ENCODE measurements at regions not wholly inside any gene's neighbourhood (a gene's known extent, or its start where the extent isn't known, plus 50 kb on each side); places are given as distances from the start of the nearest gene placed in this dataset.

DNA sequence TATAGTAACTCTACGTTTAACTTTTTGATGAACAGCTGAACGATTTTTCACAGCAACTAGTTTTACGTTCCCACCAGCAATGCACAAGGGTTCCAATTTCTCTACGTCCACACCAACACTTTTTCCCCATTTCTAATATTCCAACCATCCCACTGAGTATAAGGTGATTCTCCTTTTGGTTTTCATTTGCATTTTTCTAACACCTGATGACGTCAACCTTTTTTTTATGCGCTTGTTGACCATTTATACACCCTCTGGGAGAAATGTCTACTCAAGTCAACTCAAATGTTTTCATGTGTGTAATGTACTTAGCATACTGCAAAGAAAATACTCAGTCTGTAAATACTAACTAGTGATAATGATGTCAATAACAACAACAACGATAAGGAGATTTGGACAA, 177.2 kb upstream of the TENM3 start:
- H3K27ac ChIP-seq (ENCODE audit: low read depth, low read length): no peak overlapping the region
- 86 to 92% (median 91%) methylated on average over 7 of the region's 7 CpGs for WGBS, 3 donors

DNA sequence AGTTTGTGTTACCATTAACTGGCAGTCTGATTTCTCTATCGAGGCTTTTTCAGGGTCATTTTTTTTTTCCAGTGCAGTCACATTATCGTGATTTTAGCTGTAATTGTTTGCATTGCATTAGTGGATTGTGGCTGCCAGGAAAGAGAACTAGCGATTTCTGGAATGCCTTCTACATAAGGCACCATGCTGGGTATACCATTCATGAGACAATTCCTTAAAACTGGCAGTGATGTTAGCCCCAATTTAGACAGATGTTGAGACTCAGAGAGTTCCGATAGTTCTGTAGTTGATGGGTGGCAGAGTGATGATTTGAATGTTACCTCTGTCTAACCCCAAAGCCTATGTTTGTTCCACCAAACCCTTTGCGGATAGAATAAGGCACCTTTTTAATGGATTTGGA, 175.4 kb upstream of the TENM3 start:
- no peak overlapping the region for H3K27ac ChIP-seq (ENCODE audit: low read depth, low read length)
- 62 to 89% (median 80%) methylated on average over 5 of the region's 5 CpGs for WGBS, 3 donors

DNA sequence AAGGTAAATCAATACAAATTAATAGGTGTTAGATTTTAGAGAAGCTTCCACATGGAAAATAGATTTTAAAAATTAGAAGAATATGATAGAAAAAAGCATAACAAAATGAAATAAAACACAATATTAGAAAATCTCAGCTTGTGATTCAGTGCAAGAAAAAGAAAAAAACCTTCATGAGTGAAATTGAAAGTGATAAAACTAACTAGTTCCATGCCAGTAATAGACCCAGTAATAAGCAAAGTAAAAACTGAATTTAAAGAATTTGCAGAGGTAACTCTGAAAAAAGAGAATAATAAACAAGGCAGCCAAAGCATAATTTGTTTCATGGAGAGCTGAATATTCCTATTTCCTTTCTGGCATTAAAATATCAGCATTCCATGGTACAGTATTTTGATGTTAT, 174.3 kb upstream of the TENM3 start:
- H3K27ac ChIP-seq (ENCODE audit: low read depth, low read length): no peak overlapping the region

DNA sequence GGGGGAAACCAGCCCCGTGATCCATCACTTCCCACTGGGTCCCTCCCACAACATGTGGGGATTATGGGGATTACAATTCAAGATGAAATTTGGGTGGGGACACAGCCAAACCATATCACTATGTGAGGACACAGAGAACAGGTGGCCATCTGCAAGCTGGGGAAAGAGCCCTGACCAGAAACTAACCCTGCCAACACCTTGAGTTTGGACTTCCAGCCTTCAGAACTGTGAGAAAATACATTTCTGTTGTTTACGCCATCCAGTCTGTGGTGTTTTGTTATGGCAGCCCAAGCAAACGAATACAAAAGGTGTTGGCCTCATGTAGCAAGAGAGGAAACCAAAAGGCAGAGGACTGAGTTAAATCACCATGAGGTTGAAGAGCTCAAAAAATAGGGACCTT, 169.9 kb upstream of the TENM3 start:
- 83 to 85% (median 83%) methylated on average over 3 of the region's 3 CpGs for WGBS, 3 donors

DNA sequence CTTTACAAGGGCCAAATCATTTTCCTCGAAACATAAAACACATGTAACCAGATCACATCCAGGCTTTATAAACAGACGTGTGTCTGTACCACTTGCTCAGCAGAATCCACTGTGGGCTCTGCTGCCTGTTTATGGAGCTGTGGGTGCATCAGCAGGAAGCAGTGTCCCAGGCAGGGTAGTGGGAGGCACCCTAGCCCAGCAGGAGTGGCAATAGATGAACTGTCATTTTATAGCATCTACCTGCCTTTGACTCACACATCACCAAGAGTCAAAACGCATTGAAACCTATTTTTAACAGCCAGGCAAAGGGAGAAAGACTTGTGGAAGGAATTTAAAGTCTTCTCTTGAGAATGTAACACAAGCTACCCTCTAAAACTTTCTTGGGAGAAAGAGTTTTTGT, 169.1 kb upstream of the TENM3 start:
- WGBS, 3 donors: 58 to 63% (median 59%) methylated on average over 3 of the region's 3 CpGs
- H3K27ac ChIP-seq (ENCODE audit: low read depth, low read length): no peak overlapping the region

More for the DNA sequence above, 169.9 kb upstream of the TENM3 start:
- no peak overlapping the region for H3K27ac ChIP-seq (ENCODE audit: low read depth, low read length)

- no peak overlapping the region for H3K27ac ChIP-seq (ENCODE audit: low read depth, low read length)
- WGBS, 3 donors: 64 to 79% (median 73%) methylated on average over 6 of the region's 6 CpGs
These were observed 168.4 kb upstream of the TENM3 start for GRCh38 chr4:182074810-182075209.

DNA sequence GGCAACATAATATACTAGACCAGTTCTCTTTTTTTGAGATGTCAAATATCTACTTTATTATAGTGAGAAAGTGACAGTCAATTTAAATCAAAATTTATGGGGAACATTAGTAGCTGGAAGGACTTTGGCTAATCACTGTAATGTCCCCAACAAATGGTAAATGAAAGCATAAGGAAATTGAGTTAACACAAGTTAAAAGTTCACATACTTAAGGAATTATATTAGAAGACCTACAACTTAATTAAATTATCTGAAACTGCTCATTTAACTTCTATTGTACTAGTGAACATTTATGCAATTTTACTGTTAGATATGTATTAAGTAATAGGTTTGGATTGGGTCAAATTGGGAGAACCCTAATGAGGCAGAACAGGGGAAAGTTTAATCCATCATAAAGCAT, 160.3 kb upstream of the TENM3 start:
- H3K27ac ChIP-seq (ENCODE audit: low read depth, low read length): no peak overlapping the region

DNA sequence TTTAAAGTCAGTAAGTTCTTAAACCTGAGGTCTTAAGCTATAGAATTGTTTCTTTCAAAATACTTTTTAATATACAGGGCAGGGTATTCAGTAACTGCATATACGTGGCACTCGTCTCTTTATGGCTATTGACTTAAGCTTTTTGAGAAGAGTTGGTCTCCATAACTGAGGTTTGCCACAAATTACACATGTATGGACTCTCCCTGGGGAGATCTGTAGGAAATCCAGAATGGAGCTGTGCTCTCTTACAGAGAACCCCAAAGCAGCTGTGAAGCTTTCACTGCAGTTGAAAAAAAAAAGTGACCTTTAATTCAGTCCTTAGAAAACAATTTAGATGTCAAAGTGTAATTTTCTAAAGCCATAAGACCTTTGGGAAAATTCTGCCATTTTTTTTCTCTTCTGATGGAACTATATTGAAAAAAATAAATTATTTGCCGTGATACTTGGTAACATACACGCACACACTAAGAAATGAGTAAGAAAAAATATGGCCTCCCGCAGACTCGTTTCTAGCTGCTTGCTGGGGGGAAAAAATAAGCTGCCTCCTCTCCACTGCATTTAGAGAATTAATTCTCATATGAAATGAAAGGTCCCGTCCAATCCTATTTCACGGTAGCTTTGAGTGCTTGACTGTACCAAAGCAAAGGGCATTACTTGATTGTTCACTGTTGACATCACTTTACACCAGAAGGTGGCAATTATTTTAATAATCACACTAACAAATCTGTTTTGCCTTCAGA, 159.4 kb upstream of the TENM3 start:
- no peak overlapping the region for H3K27ac ChIP-seq (ENCODE audit: low read depth, low read length)
- WGBS, 3 donors: 89 to 90% (median 90%) methylated on average over 8 of the region's 8 CpGs

- 40 to 47% (median 46%) methylated on average over 4 of the region's 4 CpGs for WGBS, 3 donors
- H3K27ac ChIP-seq (ENCODE audit: low read depth, low read length): no peak overlapping the region
These were observed 158.1 kb upstream of the TENM3 start for GRCh38 chr4:182085051-182085480.

GRCh38 chr4:182089326-182089725, 153.9 kb upstream of the TENM3 start:
- no peak overlapping the region for H3K27ac ChIP-seq (ENCODE audit: low read depth, low read length)

DNA sequence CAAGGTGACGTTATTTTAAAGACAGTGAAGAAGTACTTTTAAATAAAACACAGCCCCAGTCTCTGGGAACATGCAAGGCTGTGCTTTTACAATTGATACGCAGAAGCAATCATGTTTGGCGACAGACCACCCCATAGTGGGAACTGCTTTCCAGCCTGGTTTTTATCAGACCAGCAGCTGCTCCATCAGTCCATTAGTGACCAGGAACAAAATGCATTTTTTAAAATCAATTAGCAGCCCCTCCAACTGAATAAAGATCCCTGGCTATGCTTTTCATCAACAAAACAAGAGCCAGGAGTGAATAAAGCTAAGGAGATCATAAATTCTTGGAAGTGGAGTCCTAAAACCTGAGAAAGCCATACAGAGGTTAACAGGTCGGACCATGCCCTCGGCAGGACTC, 153.0 kb upstream of the TENM3 start:
- 72 to 77% (median 74%) methylated on average over 5 of the region's 5 CpGs for WGBS, 3 donors
- H3K27ac ChIP-seq (ENCODE audit: low read depth, low read length): no peak overlapping the region

More at GRCh38 chr4:182089326-182089725, 153.9 kb upstream of the TENM3 start:
- 40 to 86% (median 74%) methylated on average over 2 of the region's 2 CpGs for WGBS, 3 donors

GRCh38 chr4:182091128-182091527, 152.1 kb upstream of the TENM3 start:
- no peak overlapping the region for H3K27ac ChIP-seq (ENCODE audit: low read depth, low read length)
- 54 to 73% (median 67%) methylated on average over 5 of the region's 5 CpGs for whole genome bisulfite sequencing, 3 donors

DNA sequence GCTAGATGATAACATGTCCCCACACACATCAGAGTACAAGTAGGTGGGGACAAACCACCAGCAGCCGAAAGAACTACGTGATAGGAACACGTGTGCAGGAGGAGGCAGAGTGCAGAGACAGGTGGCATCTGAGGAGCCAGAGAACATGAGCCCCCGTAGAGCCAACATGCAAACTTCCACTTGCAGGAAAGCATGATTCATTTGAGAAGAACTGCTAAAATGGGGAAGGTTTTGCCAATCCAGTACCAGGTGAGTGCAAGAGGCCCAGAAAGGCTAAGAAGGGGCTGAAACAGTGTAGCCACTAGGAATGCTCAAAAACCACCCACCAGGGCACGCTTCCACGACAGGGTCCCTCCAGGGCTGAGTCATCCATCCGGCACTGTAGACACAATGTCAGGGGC, 149.8 kb upstream of the TENM3 start:
- 70 to 77% (median 75%) methylated on average over 7 of the region's 7 CpGs for WGBS, 3 donors
- no peak overlapping the region for H3K27ac ChIP-seq (ENCODE audit: low read depth, low read length)

DNA sequence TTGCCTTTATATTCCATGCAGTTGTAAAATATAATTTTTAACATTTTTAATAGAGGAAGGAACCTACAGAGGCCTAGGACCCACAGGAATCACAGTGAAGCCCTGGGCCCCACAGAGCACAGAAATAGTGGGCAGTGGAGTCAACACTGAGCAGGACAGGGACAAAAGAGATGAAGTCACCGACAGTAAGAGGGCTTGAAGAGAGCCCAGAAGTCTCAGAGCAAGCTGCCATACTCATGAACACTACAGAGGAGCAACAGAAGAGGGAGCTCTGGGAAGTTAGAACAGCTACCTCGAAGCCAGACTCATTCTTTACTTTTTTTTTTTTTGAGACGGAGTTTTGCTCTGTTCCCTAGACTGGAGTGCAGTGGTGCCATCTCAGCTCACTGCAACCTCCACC, 149.3 kb upstream of the TENM3 start:
- 68 to 80% (median 79%) methylated on average over 3 of the region's 3 CpGs for WGBS, 3 donors
- no peak overlapping the region for H3K27ac ChIP-seq (ENCODE audit: low read depth, low read length)

DNA sequence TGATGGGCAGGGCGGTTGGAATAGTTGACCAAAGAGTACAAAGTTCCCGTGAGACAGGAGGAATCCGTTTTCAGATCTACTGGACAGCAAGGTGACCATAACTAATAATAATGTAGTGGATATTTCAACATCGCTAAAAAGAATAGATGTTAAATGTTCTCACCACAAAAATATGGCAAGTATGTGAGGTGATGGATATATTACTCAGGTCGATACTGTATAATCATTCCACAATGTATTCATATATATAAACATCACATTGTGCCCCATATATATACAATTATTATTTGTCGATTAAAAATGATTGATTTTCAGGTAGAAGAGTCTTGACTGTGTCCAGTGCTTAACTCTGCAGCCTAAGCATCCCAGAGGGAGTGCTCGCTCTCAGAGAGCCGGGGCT, 141.6 kb upstream of the TENM3 start:
- WGBS, 3 donors: 90 to 93% (median 92%) methylated on average over 8 of the region's 8 CpGs

DNA sequence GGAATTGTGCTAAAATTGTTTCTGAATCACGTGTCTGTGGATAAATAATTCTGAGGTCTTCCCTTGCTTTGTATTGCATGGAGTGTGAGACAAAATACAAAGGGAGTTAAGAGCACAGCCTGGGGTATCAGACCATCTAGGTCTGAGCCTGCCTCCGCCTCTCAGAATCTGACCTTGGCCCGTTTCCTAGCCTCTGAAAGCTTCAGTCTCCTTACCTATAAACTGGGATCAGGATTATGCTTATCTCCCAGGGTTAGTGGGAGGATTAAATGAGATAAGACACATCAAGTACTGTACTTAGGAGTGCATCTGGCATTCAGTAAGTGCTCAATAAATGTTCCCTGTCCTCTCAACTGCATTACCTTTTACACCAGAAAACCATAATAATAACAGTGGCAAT, 140.6 kb upstream of the TENM3 start:
- H3K27ac ChIP-seq (ENCODE audit: low read depth, low read length): no peak overlapping the region
- WGBS, 3 donors: 51 to 65% (median 55%) methylated on average over 3 of the region's 3 CpGs

More for the DNA sequence above, 141.6 kb upstream of the TENM3 start:
- H3K27ac ChIP-seq (ENCODE audit: low read depth, low read length): no peak overlapping the region

- no peak overlapping the region for H3K27ac ChIP-seq (ENCODE audit: low read depth, low read length)
- 57 to 70% (median 70%) methylated on average over 5 of the region's 5 CpGs for WGBS, 3 donors
These were observed 139.4 kb upstream of the TENM3 start for GRCh38 chr4:182103614-182104319.

DNA sequence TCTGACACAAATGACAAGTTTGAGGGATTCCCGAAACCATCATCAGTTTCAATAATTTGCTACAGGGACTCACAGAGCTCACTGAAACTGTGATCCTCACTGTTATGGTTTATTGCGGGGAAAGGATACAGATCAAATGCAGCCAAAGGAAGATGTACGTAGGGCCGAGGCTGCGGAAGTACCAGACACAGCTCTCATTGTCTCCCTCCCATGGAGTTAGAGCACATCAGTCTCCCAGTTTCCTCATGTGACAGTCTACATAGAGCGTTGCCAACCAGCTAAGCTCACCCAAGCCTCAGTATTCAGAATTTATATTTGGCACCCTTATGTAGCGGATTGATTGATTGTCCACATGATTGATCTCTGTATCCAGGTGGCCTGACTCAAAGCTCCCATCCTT, 137.8 kb upstream of the TENM3 start:
- no peak overlapping the region for H3K27ac ChIP-seq (ENCODE audit: low read depth, low read length)
- 89 to 96% (median 94%) methylated on average over 7 of the region's 7 CpGs for WGBS, 3 donors

DNA sequence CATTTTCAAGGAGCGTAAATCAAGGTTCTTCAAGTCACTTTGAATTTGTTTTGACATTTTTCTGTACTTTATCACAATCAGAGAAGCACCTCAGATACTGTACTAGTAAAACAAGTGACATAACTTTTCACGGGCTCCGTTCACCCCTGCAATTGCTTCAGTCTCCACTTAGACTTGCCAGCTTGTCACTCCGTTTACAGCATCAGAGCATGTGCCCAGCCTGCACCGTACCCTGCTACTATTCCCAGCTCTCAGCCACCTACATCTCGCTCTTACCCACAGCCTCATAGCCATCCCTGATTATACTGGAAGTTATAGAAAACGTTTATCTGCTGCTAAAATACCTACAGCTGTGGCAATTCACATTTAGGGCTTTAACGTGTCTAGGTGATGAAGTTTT, 135.3 kb upstream of the TENM3 start:
- WGBS, 3 donors: 59% methylated on average over 8 of the region's 8 CpGs
- H3K27ac ChIP-seq (ENCODE audit: low read depth, low read length): no peak overlapping the region

GRCh38 chr4:182111586-182111985, 131.6 kb upstream of the TENM3 start:
- WGBS, 3 donors: 93 to 100% (median 94%) methylated on average over 1 of the region's 1 CpG
- no peak overlapping the region for H3K27ac ChIP-seq (ENCODE audit: low read depth, low read length)
